ACHN (cell line): ENCODE measurements at regions not wholly inside any gene's neighbourhood (a gene's known extent, or its start where the extent isn't known, plus 50 kb on each side); places are given as distances from the start of the nearest gene placed in this dataset.
"Not testable (repeated sequence)": the region's sequence is repeated elsewhere in the genome, so short reads cannot be mapped to it uniquely, and the experiment has no call there.

Experiments used
- DNase-seq: peaks from one replicate; pipeline ENCODE4 v3.0.0-alpha.2; 2015
- in situ Hi-C: cut with HindIII; loops from 2 replicates; pipeline ENCODE4 v1.10.0; 2017; ENCODE audit warnings: low sequenced_read_pairs, low pct_ligation_motif_present, low pct_unique_long_range_greater_than_20kb

DNA sequence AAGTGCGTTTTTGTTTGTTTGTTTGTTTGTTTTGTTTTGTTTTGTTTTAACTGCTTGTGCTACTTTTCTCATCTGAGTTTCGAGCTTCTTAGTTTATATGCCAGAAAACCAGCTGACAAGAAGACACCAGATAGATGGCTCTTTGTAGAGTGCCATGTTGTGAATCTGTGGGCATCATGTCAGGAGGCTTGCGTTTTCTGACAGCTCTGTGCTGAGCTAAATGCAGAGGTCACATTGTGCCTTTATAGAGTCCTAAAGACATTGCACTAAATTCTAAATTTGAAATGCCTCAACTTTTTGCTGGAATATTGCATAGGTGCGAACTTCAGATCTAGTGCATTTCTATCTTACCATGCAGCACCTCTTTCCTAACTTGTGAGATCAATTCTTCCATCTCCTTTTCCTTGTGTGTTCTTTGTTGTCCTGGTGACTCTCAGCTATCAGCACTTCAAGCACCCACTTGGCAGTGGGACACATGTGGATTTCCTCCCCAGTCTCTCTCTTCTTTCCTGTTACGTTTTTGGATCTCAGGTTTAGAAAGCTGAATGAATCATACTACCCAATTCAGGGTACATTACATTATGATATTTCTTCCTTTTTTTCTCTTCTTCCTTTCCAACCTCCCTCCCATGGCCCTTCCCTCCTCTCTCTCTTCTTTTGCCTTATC lies 379.0 kb upstream of the RPS23 start:
- no peak for DNase-seq
- in situ Hi-C loops, result no loop called here

DNA sequence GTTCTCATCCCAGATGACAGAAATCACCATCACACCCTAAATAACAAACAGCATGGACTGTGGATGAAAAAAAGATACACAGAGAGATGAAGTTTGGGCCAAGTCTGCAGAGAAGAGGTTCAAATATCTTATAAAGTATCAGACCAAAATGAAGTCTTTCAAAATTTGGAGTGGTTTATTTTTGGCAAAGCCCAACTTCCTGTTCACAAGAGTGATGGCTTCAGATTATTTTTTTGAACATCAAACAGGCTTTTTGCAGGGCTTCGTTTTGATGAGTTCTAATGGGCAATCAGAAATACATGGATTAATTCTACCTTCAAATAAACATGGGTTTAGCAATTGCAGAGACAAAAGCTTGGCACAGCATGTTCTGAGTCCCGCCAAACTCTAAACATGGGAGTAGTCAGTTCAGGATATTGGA lies 378.2 kb upstream of the RPS23 start:
- DNase-seq, result no peak
- in situ Hi-C loops, result no loop called here

DNA sequence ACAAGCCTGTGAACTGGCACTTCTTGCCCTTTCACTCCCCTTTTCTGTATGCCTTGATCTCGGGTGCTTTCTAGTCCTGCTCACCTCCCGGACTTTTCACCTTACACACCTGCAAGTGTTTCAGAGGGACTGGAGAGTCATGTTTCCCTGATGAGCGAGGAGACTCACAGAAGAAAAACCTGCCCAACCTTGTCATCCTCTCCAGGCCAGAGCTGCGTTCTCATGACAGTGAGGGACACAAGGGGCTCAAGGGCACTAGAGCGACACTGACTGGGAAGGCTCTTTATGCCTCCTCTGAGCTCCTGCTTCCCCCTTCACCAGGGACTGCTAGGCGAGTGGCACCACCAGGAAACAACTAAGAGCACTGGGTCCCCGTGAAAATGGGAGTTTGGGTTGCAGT lies 376.9 kb upstream of the RPS23 start:
- DNase-seq, result no peak
- in situ Hi-C loops, result no loop called here

GRCh38 chr5:82649943-82650342 lies 371.8 kb upstream of the RPS23 start:
- in situ Hi-C loops, result no loop called here
- DNase-seq, result no peak

- no peak for DNase-seq
- in situ Hi-C loops, result no loop called here
Measured at GRCh38 chr5:82644766-82645165, 366.6 kb upstream of the RPS23 start.

GRCh38 chr5:82644229-82644628 lies 366.1 kb upstream of the RPS23 start:
- in situ Hi-C loops, result no loop called here
- no peak for DNase-seq

DNA sequence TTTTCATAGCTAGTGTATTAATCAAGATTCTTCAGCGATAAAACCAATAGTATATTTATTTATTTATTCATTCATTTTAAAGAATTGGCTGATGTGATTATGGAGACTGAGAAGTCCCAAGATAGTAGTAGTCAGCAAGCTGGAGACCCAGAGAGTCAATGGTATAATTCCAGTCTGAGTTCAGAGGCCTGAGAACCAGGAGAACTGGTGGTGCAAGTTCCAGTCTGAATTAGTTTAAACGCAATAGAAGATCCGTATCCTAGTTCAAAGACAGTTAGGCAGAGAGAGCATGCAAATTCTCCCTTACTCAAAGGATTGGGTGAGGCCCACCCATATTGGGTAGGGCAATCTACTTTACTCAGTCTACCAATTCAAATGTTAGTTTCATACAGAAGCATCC lies 364.2 kb upstream of the RPS23 start:
- DNase-seq, result no peak
- in situ Hi-C loops, result no loop called here

DNA sequence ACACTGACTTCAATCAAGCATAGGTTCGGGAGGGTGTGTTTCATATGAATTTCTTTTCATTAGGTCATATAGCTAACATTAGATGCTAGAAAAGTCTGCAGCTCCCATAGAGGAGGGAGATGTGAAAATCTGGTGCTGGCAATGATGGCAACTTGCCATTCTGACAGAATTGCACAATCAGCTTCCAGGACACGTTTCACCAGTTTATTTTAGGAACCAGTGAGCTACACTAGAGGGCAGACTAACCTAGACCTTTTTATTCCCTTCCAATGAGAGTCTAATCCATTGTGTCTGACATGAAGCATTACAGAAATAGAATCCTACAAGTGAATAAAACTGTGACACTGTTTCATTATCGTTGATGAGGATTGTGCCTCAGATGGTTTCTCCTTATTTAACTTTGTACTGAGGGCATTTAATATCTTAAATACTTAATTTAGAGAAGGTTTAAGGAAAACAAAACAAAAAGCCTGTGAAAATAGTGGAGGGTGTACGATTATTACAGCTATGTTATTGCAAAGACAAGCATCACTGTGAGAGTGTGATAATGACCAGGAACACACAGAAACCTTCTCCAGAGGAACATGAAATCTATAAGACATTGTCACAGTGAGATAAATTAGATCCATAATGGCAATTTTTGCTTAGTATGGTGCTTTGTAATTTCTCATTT lies 363.3 kb upstream of the RPS23 start:
- in situ Hi-C loops, result no loop called here
- peak; percentile 78 for DNase-seq

GRCh38 chr5:82640916-82641315 lies 362.8 kb upstream of the RPS23 start:
- in situ Hi-C loops, result no loop called here
- peak; percentile 1 for DNase-seq

DNA sequence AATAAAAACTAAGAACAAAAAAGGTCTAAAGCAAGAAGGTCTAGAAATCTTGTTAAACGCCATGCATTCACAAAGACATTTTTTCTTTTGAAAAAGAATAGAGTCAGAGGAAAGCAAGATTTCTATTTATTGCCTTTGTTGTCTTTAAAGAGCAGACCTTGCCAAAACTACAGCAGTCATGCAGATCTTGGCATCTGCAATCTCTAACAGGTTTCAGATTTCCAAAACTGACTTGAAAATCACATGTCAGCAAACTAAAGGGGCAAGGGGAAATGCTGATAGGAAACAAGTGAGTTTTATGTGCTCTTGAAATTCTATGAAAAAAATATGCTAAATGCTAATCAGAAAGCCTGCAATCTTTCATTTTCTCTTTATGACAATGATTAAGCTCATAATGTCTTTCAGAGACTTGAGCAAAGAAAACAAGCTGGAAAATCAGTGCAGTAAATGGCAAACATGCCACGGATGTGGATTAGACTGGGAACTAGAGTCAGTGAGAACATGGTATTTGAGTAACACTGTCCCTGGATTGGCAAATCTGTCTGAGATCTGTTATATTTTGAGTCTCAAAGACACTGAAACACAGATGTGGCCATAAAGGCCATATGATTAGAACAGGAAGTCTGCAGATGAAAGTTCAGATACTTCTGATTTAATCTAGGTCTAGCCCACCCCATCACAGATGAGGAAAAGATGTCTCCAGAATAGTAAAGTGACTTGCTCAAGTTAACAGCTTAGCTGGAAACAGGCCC lies 361.4 kb upstream of the RPS23 start:
- in situ Hi-C loops, result no loop called here
- no peak for DNase-seq

DNA sequence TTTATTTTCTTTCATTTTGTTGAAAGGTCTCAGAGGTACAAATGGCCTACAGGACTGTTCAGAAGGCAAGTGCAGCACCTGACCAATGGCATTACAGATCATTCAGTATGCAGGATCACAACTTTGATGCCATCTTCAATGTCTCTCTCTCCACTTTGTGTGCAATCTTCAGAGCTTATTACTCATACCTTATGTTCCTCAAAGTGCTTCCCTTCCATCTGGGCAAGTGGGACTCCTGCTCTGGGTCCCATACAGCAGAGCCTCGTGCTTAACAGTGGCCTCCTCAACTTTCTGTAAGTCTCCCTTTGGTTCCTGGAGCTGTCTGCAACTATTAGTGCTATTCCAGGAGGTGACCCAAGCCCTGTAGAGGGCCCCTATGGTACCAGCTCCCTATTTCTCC lies 358.4 kb upstream of the RPS23 start:
- in situ Hi-C loops, result no loop called here
- DNase-seq, result no peak

GRCh38 chr5:82635561-82636288 lies 357.6 kb upstream of the RPS23 start:
- in situ Hi-C loops, result no loop called here
- peak; percentile 77 for DNase-seq

- DNase-seq, result no peak
- in situ Hi-C loops, result no loop called here
Measured at GRCh38 chr5:82628364-82628910, 350.3 kb upstream of the RPS23 start.

GRCh38 chr5:82626905-82627591 lies 348.9 kb upstream of the RPS23 start:
- DNase-seq, in situ Hi-C loops: not testable (repeated sequence)

GRCh38 chr5:82626012-82626411 lies 347.9 kb upstream of the RPS23 start:
- in situ Hi-C loops, DNase-seq: not testable (repeated sequence)

DNA sequence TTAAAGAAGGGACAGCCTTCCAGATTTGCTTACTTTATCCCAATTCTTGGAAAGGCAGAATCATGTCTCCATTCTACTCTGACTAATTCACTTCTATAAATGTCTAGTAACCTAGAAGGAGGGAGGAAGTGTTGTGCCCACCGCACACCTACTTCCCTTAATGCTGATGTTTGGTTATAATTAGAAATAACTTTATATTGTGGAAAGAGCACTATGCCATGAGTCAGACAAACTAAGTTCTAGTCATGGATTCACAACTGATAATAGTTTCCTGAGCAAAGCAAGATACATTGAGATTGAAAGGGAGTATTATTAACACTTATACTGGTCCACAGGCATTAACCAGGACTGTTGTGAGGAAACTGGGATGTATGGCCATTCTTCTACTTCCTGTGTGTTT lies 345.9 kb upstream of the RPS23 start:
- DNase-seq, result no peak
- in situ Hi-C loops, result no loop called here

DNA sequence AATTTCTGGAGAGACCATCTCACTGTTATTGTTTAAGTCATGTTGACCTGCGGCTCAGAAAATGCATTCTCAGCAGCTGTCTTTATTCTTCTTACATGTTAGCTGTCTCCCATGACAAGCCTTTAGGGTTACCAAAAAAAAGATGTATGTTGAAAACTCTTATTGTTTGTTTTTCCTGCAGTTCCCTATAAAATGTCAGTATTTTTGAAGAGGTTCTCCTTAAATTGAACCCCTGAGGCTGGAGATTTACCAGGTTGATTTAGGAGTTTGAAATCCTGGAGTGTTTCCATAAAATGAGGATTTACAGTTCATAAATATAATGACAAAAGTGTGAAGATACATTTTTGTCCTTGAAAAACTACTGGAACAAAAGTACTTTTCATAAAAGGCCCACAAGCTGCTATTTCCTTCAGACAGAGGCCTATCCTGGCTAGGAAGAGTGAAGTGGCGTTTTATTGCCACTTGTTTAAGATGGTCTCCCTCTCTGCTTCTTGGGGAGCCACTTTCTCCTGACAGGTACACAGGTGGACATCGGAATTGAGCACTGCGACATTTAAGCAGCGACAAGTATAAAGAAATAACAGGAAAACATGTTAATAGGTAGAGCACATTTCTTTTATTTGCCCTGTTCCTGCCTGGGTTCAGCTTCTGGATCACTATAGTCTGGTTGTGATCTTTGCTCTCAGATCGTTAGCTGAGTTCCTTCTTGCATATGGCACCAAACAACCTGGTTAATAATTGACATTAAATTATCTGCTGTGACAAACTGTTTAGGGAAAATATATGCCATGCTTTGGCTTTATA lies 344.8 kb upstream of the RPS23 start:
- in situ Hi-C loops, result no loop called here
- DNase-seq, result no peak

GRCh38 chr5:82622205-82622604 lies 344.1 kb upstream of the RPS23 start:
- no peak for DNase-seq

More at GRCh38 chr5:82622205-82622604, 344.1 kb upstream of the RPS23 start:
- in situ Hi-C loops, result no loop called here
